Muscle of leg (tissue), 3 donors: ENCODE measurements at regions not wholly inside any gene's neighbourhood (a gene's known extent, or its start where the extent isn't known, plus 50 kb on each side); places are given as distances from the start of the nearest gene placed in this dataset.

Experiments used
- DNase-seq: peaks from one replicate; pipeline ENCODE4 v3.0.0; 2013
- H3K27ac ChIP-seq: one replicate; pipeline ENCODE4 v1.5.1; 2013; ENCODE audit warnings: mild to moderate bottlenecking, low read length, control low read depth
- H3K27me3 ChIP-seq: one replicate; pipeline ENCODE4 v1.6.1; 2013; ENCODE audit warnings: low read length; ENCODE audit not compliant: control insufficient read depth, insufficient read depth
- H3K36me3 ChIP-seq: one replicate; pipeline ENCODE4 v1.6.1; 2013; ENCODE audit warnings: low read length; ENCODE audit not compliant: control insufficient read depth, insufficient read depth
- H3K4me1 ChIP-seq: one replicate; pipeline ENCODE4 v1.6.1; 2013; ENCODE audit warnings: low read length; ENCODE audit not compliant: control insufficient read depth, insufficient read depth
- H3K4me3 ChIP-seq: one replicate; pipeline ENCODE4 v1.5.1; 2013; ENCODE audit warnings: low read length, control low read depth
- H3K9me3 ChIP-seq: replicated peaks from 2 replicates; pipeline ENCODE4 v1.6.1; 2013; ENCODE audit warnings: low read depth, low read length; ENCODE audit not compliant: control insufficient read depth
- WGBS: methylation state at CpG from one replicate; pipeline ENCODE4 v1.1.5; 2013; ENCODE audit warnings: missing lambda C conversion rate; ENCODE audit not compliant: insufficient coverage; 5-methylcytosine and 5-hydroxymethylcytosine counted together

DNA sequence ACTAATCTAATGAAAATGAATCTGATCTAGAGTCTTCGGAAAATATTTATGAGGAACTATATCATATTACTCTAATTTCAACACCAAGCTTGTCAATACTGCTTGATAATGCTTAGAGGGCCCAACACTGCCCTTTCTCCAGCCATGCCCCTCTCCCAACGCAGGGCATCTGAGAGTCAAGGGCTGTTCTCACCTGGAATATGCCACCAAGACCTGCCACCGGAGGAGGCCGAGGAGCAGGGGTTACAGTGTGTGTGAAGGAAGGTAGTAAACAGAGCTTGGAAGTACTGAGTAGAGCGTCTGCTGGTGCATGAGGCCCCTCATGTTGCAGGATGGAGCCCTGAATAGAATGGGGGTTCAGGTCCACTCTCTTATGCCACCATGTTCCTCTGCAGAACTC lies 301.3 kb upstream of the MPDZ start:
- no peak for DNase-seq
- Histone ChIP-seq H3K27ac (no peak overlapping the region), H3K36me3 (no peaks in the 10 kb centered on the region), H3K9me3 (no peaks in the 10 kb centered on the region), H3K4me1 (no peaks in the 10 kb centered on the region), H3K4me3 (no peak overlapping the region), H3K27me3 (no peaks in the 10 kb centered on the region)
- WGBS = 100% methylated on average over 1 of the region's 5 CpGs

DNA sequence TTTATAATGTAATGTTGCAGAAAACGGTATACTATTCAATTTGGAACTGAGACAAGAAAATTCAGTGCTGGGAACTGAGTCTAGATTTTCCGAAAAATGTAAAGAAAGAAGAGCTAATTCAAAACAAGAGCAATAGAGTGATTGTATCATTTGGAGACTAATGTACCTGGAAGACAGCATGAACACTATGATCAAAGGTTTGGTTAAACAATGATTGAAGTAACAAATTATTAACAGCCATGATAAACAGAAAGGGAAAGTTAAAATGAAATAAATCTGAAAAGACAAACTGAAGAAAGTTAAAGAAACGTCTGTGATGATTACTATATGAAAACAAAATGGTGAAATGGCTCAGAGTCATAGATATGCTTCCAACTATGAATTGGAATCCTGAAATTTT lies 300.6 kb upstream of the MPDZ start:
- Histone ChIP-seq H3K4me3 (no peak overlapping the region), H3K27me3 (no peaks in the 10 kb centered on the region), H3K27ac (no peak overlapping the region), H3K4me1 (no peaks in the 10 kb centered on the region), H3K36me3 (no peaks in the 10 kb centered on the region), H3K9me3 (no peaks in the 10 kb centered on the region)
- WGBS = 80% methylated on average over 1 of the region's 3 CpGs
- DNase-seq = no peak

DNA sequence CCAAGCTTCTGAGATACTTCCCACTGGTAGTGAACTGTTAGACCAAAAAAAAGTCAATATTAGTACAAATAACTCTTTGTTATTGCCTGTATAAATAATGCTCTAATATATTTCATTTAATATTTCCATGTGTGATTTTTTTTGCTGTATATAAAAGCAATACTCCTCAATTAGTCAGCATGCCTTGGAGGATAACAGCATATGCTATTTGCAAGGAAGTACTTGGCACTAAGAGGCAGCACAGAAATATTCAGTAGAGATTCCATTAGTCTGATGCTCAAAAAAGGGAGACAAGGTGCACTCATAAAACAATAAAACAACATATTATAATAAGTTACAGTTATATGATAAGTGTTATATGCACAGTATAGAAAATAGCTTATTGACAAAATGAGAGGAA lies 296.6 kb upstream of the MPDZ start:
- no peak overlapping the region for H3K27ac ChIP-seq
- no peak overlapping the region for H3K4me3 ChIP-seq
- no peaks in the 10 kb centered on the region for H3K4me1 ChIP-seq
- DNase-seq = no peak
- no peaks in the 10 kb centered on the region for H3K27me3 ChIP-seq
- H3K9me3 ChIP-seq = no peaks in the 10 kb centered on the region
- H3K36me3 ChIP-seq = no peaks in the 10 kb centered on the region

DNA sequence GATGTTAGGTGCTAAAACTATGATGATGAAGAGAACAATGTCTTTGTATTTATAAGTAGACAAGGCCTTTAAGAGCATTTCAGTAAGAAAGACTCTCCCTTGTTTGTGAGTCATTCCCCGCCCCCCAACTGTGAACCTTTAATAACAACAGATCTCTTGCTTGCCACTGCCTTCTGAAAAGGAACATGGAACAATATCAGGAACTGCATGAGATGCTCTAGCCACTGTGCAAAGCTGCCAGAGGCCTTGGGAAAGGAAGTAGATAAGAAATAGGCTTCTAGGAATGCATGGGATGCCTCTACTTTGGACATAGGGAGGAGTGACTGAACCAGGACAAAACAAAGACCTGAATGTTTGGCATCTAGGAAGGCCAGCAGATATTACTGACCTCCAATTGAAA lies 296.1 kb upstream of the MPDZ start:
- H3K27me3 ChIP-seq = no peaks in the 10 kb centered on the region
- H3K36me3 ChIP-seq = no peaks in the 10 kb centered on the region
- H3K4me3 ChIP-seq = no peak overlapping the region
- no peaks in the 10 kb centered on the region for H3K9me3 ChIP-seq
- WGBS = no CpG with 5 or more reads among the region's 1 CpG
- peaks cover 4% of the 10 kb centered on the region for H3K4me1 ChIP-seq
- H3K27ac ChIP-seq = no peak overlapping the region
- peak; percentile 27 for DNase-seq

DNA sequence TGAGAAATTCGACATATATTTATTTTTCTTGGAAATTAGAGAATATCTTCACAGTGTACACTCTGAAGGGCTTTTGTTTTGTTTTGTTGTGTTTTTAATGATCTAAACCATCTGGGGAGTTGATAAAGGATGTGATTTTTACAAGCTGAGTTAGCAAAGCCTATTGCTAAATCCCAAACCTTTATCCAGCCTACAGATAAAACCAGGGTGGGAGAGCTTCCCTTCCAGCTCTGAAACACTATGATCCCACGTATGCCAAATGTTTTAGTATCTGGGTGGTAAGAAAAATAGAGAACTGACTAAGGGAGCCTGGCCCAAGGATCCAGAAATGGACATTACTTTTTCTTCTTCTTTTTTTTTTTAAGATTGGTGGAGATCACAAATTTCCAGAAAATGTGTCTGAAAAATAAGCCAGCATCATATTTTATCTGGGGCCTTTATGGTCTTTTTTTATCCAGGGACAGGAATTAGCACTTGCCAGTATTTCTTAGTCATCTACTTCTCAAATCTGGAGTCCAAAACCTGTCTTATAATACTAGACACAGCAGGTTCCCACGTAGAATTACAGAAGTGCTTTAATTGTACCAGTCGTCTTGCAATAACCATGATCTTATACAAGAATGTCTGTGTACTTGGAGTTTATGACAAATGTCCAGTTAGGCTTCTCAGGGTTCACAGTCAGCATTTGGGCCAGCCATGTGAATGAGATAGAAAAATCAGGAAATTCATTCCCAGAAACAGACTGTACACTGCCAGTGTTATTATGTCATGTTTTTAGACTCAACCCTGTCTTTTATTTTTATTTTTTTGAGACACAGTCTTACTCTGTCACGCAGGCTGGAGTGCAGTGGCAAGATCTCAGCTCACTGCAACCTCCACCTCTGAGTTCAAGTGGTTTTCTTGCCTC lies 290.8 kb upstream of the MPDZ start:
- Histone ChIP-seq H3K27me3 (no peaks in the 10 kb centered on the region), H3K9me3 (no peaks in the 10 kb centered on the region), H3K4me1 (peaks cover 23% of the 10 kb centered on the region), H3K36me3 (no peaks in the 10 kb centered on the region), H3K4me3 (no peak overlapping the region), H3K27ac (peak overlapping the region; percentile 94)
- DNase-seq = peak; percentile 84
- 63% methylated on average over 1 of the region's 5 CpGs for WGBS

DNA sequence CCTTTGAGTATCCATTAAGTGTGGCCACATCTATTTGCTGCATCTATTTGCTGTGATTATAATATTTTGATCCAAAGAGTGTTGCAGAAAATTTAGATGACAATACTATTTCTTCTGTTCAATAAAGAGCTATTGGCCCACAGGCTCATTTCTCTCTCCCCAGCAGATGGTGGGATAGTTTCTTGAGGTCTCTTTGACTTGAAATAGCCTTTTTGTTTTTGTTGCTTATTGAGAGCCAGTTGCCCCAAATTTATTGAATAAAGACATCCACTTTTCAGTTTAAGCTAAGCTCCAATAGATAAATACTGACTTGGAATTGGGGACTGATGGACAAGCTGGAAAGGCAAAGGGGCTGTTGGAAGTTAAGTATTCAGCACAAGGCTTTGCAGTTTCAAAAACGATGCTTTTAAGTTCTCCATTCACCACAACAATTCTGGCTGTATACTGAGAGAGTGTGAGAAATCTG lies 290.1 kb upstream of the MPDZ start:
- Histone ChIP-seq H3K27ac (peak overlapping the region; percentile 94), H3K4me3 (no peak overlapping the region), H3K9me3 (no peaks in the 10 kb centered on the region), H3K36me3 (no peaks in the 10 kb centered on the region), H3K4me1 (peaks cover 23% of the 10 kb centered on the region), H3K27me3 (no peaks in the 10 kb centered on the region)
- no peak for DNase-seq
- WGBS = no CpG with 5 or more reads among the region's 1 CpG

DNA sequence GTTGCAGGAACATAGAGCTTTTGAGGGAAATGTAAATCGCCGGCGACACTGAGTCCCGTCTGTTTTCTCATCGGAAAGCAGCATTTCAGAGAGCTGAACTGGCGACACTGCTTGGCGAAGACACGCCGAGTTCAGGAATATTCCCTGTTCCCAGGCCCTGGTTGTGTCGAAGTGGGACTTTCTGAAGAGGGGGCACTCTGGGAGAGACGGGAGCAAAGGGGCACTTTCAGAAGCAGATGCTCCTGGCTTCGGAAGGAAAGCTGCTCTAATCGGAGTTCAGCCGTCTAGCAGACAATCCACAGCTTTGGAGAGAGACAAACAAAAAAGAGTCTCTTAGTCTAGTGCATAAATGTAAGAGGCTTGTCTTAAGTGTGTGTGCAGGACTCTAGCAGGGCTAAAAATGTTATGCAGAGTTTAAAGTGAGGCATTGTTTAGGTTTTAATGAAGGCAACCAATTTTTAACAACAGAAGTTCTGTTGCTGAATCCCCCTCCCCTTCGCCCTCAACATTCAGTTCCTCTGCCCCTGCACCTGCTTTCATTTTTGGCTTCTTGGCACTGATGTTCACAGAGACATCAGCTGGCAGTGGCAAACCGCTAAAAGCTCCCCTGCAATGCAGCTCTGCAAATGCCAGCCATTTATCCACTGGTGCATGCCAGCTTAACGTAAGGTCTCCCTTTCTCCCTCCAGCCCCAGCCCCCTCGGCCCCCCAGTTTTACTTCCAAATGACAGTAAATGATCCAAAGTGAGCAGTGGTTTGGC lies 289.5 kb upstream of the MPDZ start:
- Histone ChIP-seq H3K36me3 (no peaks in the 10 kb centered on the region), H3K27me3 (no peaks in the 10 kb centered on the region), H3K27ac (peak overlapping the region; percentile 94), H3K4me3 (peak overlapping the region; percentile 27), H3K9me3 (no peaks in the 10 kb centered on the region), H3K4me1 (peaks cover 23% of the 10 kb centered on the region)
- WGBS = 26% methylated on average over 17 of the region's 18 CpGs
- DNase-seq = peak; percentile 85

DNA sequence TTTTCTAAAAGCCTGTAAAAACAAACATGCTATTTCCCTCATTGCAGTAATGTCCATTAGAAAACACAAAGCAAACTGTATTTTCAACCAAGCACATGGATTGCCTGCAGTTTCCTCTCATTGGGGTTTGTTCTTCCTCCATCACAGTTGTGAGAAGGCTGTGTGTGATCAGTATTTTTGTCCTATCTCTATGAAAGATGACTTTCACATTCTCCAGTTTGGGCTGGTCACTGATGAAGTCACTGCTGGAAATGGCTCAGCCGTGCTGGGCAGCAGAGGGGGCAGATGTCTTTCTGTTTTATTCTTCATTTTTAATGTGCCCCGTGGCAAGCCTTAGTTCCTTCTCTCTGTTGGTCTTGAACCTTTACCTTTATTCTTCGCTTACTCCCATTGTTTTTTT lies 288.9 kb upstream of the MPDZ start:
- H3K27ac ChIP-seq = peak overlapping the region; percentile 94
- H3K36me3 ChIP-seq = no peaks in the 10 kb centered on the region
- peaks cover 23% of the 10 kb centered on the region for H3K4me1 ChIP-seq
- DNase-seq = peak; percentile 74
- H3K27me3 ChIP-seq = no peaks in the 10 kb centered on the region
- H3K4me3 ChIP-seq = peak overlapping the region; percentile 27
- no CpG with 5 or more reads among the region's 3 CpGs for WGBS
- H3K9me3 ChIP-seq = no peaks in the 10 kb centered on the region

DNA sequence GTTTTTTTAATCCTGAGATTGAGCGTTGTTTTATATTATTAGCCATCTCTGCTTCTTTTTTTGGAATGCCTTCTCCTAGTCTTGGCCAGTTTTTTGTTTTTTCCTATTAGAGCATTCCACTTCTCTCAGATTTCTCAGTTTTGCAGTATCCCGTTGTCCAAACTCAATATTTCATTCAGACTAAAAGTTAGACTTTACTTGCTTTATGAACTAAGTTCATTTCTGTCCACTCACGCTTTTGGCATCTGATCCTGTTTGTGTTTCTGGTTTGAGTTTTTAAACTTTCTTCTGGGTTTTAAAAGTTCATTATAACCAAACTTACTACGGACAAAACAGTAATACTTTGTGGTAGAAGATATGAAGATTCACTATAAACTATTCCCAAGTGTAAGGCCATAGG lies 288.3 kb upstream of the MPDZ start:
- no peaks in the 10 kb centered on the region for H3K36me3 ChIP-seq
- DNase-seq = peak; percentile 92
- H3K27ac ChIP-seq = peak overlapping the region; percentile 94
- no peaks in the 10 kb centered on the region for H3K9me3 ChIP-seq
- H3K4me3 ChIP-seq = no peak overlapping the region
- no peaks in the 10 kb centered on the region for H3K27me3 ChIP-seq
- H3K4me1 ChIP-seq = peaks cover 23% of the 10 kb centered on the region
- no CpG with 5 or more reads among the region's 4 CpGs for WGBS

DNA sequence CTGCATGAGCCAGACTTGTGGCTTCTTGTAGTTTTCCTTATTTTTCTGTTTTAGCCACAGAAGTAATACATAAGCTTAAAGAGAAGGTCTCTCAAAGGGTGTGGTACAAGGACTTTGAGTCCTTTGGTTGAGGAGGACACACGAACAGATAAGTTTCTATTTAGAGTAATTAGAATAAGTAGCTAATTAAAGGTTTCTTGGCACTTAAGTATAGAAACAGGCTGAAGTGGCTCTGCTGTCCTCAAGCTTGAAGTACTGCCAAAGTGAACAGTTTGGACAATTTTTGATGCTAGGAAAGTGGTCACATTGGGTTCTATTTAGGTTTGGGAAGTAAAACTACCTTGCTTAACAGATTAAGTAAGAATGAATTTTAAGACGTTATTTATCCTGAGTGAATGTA lies 278.3 kb upstream of the MPDZ start:
- no peaks in the 10 kb centered on the region for H3K4me1 ChIP-seq
- no peaks in the 10 kb centered on the region for H3K9me3 ChIP-seq
- peak; percentile 16 for DNase-seq
- no peaks in the 10 kb centered on the region for H3K36me3 ChIP-seq
- no peak overlapping the region for H3K27ac ChIP-seq
- no peaks in the 10 kb centered on the region for H3K27me3 ChIP-seq
- WGBS = 0% methylated on average over 1 of the region's 2 CpGs
- H3K4me3 ChIP-seq = no peak overlapping the region
